Astrocyte of the cerebellum (primary cell): ENCODE measurements at regions not wholly inside any gene's neighbourhood (a gene's known extent, or its start where the extent isn't known, plus 50 kb on each side); places are given as distances from the start of the nearest gene placed in this dataset.
"Not testable (repeated sequence)": the region's sequence is repeated elsewhere in the genome, so short reads cannot be mapped to it uniquely, and the experiment has no call there.

Source experiments
- DNase-seq: peaks from one replicate; pipeline ENCODE4 v3.0.0-alpha.2; 2011; ENCODE audit warnings: low read depth
- H3K4me3 ChIP-seq: 2 replicates; pipeline ENCODE4 v1.5.1; 2011; ENCODE audit warnings: mild to moderate bottlenecking, low read depth, low read length, moderate library complexity
- in situ Hi-C: cut with HindIII; loops from 2 replicates; pipeline ENCODE4 v1.10.0; 2017; ENCODE audit warnings: low sequenced_read_pairs
- TF ChIP-seq, protein P1 (sequence below): IDR thresholded peaks from 2 replicates; pipeline ENCODE4 v1.5.1; 2012; ENCODE audit warnings: low read length, low read depth, moderate library complexity, mild to moderate bottlenecking; ENCODE audit errors: missing control alignments

DNA sequence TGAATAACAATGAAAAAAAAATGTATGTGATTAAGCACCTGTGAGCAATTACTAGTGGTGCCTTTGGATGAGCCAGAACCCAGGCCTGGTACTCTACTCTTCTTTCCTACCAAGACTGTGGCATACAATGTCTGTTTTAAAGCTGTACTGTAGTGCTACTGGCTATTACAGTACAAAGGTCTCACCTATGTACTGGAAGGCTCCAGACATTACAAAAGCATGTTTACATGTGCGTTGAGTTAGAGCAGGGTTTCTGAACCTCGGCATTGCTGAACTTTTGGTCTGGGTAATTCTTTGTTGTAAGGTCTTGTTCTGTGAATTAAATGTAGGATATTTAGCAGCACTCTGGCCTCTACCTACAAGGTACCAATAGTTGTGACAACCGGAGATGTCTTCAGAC lies 153.8 kb downstream of the SPATA18 start:
- no peak overlapping the region for H3K4me3 ChIP-seq
- in situ Hi-C loops: no loop called here
- TF ChIP-seq, protein P1, sequence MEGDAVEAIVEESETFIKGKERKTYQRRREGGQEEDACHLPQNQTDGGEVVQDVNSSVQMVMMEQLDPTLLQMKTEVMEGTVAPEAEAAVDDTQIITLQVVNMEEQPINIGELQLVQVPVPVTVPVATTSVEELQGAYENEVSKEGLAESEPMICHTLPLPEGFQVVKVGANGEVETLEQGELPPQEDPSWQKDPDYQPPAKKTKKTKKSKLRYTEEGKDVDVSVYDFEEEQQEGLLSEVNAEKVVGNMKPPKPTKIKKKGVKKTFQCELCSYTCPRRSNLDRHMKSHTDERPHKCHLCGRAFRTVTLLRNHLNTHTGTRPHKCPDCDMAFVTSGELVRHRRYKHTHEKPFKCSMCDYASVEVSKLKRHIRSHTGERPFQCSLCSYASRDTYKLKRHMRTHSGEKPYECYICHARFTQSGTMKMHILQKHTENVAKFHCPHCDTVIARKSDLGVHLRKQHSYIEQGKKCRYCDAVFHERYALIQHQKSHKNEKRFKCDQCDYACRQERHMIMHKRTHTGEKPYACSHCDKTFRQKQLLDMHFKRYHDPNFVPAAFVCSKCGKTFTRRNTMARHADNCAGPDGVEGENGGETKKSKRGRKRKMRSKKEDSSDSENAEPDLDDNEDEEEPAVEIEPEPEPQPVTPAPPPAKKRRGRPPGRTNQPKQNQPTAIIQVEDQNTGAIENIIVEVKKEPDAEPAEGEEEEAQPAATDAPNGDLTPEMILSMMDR: no peak
- DNase-seq: no peak

DNA sequence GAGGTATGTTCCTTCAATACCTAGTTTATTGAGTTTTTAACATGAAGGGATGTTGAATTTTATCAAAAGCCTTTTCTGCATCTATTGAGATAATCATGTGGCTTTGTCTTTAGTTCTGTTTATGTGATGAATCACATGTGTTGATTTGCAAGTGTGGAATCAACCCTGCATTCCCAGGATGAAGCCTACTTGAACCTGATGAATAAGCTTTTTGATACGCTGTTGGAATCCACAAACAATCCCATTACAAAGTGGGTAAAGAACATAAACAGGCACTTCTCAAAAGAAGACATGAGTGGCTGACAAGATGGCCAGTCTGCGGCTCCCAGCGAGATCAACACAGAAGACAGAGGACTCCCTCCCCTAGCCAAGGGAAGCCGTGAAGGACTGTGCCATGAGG lies 156.0 kb downstream of the SPATA18 start:
- DNase-seq, H3K4me3 ChIP-seq, in situ Hi-C loops: not testable (repeated sequence)

DNA sequence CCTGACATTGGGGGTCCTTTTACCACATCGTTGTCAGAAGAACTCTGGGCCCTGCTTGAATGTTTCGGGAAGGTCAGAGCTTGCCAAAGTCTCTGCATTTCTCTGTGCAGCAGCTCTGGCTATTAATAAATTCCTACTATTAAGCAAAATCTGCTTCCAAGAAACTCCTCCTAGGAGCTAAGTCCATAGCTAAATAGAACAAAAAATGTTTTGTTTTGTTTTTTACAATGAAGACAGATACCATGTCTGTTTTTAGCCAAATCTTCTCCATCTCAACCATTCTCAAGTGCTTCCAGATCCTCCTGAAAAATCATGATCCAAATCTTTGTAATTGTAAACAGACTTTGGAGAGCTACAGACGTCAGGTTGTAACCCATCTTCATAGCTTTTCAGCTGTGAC lies 161.6 kb downstream of the SPATA18 start:
- no peak for DNase-seq
- H3K4me3 ChIP-seq: no peak overlapping the region
- in situ Hi-C loops: no loop called here
- TF ChIP-seq, protein P1: no peak

DNA sequence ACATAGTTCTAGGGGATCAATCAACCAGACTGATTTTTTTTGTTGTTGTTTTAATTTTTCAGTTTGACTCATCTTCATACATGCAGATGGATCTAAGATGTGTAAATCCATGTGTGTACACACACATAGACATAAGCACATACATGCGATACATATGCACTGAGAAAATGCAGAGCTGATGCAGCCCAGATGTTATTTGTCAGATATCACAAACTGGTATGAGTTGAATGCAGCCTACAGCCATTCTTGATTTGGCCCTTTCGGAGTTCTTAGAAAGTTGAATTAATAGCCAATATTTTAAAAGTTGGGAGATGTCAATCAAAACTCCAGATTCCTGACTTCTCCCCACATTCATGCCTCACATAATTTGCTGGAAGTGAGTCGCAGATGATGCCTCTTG lies 180.4 kb downstream of the SPATA18 start:
- in situ Hi-C loops: no loop called here
- TF ChIP-seq, protein P1: no peak
- H3K4me3 ChIP-seq: no peak overlapping the region
- DNase-seq: no peak

DNA sequence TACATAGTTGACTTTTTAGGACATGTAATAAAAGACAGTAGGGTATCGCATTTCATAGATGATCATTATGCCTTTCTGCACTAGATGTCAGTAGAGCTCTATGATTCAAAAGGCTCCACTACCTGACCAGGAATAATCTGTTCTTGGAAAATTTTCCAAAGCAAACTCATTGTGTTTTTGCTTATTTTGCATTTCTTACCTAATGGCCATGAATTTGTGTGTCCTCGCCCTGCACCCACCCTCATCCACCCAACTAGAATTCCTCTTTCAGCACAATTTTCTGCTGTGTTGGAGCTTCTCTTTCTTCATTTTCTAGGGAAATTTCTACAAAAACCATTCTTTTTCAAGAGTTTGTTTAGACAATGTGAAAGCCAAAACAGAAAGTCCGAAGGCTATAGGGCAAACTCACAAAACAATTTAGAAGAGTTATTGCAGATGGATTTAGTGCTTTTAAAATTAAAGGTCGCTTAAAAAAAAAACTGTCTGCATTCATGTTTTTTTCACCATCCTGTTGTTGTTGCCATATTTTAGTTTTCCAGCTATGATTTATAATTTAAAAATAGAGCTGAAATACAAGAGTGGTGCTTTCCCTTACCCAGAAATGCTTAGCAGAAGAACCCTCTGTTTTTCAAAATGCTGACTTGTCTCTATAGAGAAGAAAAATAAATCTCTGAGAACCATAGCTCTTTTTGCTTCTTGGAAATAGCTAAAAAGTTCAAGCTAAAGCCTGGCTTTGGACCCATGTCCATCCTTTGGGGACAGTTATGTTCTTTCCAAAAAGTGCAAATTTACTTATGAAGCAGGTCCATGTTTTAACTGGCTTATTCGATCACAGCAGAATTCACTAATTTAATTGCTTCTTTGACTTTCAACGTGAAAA lies 183.7 kb downstream of the SPATA18 start:
- no peak overlapping the region for H3K4me3 ChIP-seq
- in situ Hi-C loops: no loop called here
- DNase-seq: peak; percentile 27
- TF ChIP-seq, protein P1: peak; percentile 36

DNA sequence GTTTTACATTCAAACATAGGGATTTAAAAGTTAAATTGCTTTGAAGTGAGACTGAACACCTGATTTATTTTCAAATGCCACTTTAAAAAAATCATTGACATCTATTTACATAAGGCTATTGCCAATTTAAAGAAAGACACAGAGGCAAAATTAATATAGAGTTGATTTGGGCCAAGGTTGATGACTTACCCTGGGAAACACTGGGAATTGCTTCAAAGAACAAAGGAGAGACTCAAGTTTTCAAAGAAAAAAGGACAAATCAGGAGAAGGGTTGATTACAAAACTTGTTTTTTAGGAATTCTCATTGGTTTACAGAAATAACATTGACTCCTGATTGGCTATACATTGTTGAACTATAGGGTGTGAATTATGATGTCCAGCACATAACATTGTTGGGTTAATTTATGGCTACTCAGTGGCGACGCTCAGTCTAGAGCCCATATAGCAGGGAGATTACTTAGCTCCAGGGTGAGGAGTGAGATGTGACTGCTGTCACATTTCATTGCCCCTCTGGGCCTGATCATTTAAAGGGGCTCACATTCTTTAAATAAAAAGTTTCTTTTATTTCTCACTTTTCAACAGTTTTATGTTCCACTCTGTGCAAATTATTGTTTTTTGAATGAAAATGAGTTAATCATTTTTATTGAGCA lies 184.6 kb downstream of the SPATA18 start:
- no peak overlapping the region for H3K4me3 ChIP-seq
- no peak for DNase-seq
- in situ Hi-C loops: no loop called here
- TF ChIP-seq, protein P1: no peak

DNA sequence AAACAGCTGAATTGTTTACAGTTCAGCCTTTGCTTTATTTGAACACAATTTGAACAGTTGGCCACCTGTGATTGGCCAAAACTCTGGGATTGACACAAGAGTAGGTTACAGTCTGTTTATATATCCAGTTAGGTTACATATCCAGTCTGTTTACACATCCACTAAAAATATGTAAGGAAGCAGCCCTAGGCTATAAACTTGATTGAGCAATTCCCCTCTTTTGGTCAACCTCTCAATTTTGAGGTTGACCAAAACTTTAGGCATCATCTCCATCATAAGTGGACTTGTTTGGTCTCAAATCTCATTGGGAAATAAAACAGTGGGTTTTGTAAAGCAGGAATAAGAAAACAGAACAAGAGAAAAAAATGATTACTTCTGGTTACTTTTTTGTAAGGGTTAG lies 190.8 kb downstream of the SPATA18 start:
- no peak for DNase-seq
- in situ Hi-C loops: no loop called here
- TF ChIP-seq, protein P1: no peak
- no peak overlapping the region for H3K4me3 ChIP-seq
